ENCODE measurements at regions not wholly inside any gene's neighbourhood (a gene's known extent, or its start where the extent isn't known, plus 50 kb on each side); places are given as distances from the start of the nearest gene placed in this dataset.

- TF ChIP-seq CTCF (IDR thresholded peaks at IDR 0.05): no peak
- TF ChIP-seq POLR2A (IDR thresholded peaks at IDR 0.05): no peak
- intact Hi-C loops (cut with DNase I; ENCODE audit: low total_unique reads): no loop called here
- no peak overlapping the region for H3K4me3 ChIP-seq
- H3K27me3 ChIP-seq: no peaks in the 10 kb centered on the region
- H3K4me1 ChIP-seq: no peaks in the 10 kb centered on the region
- no peak overlapping the region for H3K27ac ChIP-seq
- H3K9me3 ChIP-seq: no peaks in the 10 kb centered on the region
- no peak for DNase-seq
- H3K36me3 ChIP-seq (ENCODE audit: low read depth, missing control alignments): no peaks in the 10 kb centered on the region
- WGBS, 2 donors: 50 to 63% methylated on average over 2 of the region's 2 CpGs
Measured at GRCh38 chr10:36515319-36515718, 610.1 kb upstream of the ANKRD30A start.

- no peaks in the 10 kb centered on the region for H3K36me3 ChIP-seq (ENCODE audit: low read depth, missing control alignments)
- no peaks in the 10 kb centered on the region for H3K9me3 ChIP-seq
- no peak for TF ChIP-seq CTCF (IDR thresholded peaks at IDR 0.05)
- no peak for TF ChIP-seq POLR2A (IDR thresholded peaks at IDR 0.05)
- WGBS, 2 donors: 85% methylated on average over 3 of the region's 3 CpGs
- no peak overlapping the region for H3K27ac ChIP-seq
- no peak overlapping the region for H3K4me3 ChIP-seq
- intact Hi-C loops (cut with DNase I; ENCODE audit: low total_unique reads): no loop called here
- no peak for DNase-seq
- no peaks in the 10 kb centered on the region for H3K4me1 ChIP-seq
- H3K27me3 ChIP-seq: no peaks in the 10 kb centered on the region
Measured at GRCh38 chr10:36507715-36508114, 617.7 kb upstream of the ANKRD30A start.

DNA sequence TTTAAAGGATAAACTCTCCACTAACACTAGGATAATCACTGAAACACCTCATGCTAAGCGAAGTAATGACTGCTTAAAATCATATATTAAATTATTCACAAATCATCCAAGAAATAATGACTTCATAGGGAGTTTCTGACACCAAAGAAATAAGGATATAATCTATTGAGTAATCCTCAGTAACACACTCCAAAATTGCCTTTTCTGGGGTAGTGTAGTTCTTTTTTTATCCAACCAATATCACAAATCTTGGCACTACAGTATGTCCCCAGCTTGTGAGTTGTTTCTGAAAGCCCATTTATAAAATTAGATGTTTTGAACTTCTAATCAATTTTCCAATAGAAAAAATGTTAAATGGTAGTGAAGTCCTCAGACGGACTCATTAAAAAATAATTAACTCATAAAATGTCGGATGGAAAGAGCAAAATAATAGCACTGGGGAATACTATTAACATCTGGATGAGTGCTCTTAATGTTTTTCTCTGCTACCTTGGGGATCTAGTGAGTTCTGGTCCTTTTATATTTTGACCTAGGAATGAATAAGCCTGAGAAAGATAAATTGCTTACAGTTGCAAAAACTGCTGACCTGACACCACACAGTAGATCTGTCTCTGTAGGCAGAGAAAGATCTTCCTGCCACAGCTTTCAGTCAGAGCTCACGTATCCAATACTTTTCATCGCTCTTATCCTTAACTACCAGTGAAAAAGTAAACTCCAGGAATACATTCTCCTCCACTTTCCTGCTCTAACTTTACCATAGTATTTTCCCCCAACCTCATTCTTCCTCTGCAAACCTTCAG is 618.5 kb upstream of the ANKRD30A start:
- Histone ChIP-seq H3K9me3 (no peaks in the 10 kb centered on the region), H3K4me3 (no peak overlapping the region), H3K4me1 (no peaks in the 10 kb centered on the region), H3K27me3 (no peaks in the 10 kb centered on the region), H3K36me3 (ENCODE audit: low read depth, missing control alignments) (no peaks in the 10 kb centered on the region), H3K27ac (no peak overlapping the region)
- WGBS, 2 donors: 77 to 79% methylated on average over 5 of the region's 5 CpGs
- intact Hi-C loops (cut with DNase I; ENCODE audit: low total_unique reads): no loop called here
- DNase-seq: no peak
- TF ChIP-seq CTCF (IDR thresholded peaks at IDR 0.05) (no peak), POLR2A (IDR thresholded peaks at IDR 0.05) (no peak)

DNA sequence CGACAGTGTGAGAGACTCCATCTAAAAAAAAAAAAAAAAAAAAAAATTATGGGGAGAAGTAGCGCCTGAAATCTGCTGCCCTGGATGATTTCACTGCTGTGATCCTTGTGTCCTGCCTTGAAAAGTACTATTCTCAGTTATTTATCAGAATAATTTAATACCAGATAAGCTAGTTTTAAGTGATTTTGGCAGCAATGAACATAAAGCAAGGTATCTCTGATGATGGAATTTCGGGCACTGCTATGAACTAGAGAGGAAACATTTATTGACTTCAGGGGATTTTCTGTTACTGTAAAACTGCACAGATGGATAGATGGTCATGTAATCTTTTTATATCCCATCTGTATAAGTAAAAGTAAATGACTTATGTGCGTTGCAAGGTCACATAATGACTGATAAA is 619.1 kb upstream of the ANKRD30A start:
- Histone ChIP-seq H3K27ac (no peak overlapping the region), H3K27me3 (no peaks in the 10 kb centered on the region), H3K4me3 (no peak overlapping the region), H3K4me1 (no peaks in the 10 kb centered on the region), H3K36me3 (ENCODE audit: low read depth, missing control alignments) (no peaks in the 10 kb centered on the region), H3K9me3 (no peaks in the 10 kb centered on the region)
- no peak for DNase-seq
- intact Hi-C loops (cut with DNase I; ENCODE audit: low total_unique reads): no loop called here
- no peak for TF ChIP-seq POLR2A (IDR thresholded peaks at IDR 0.05)
- TF ChIP-seq CTCF (IDR thresholded peaks at IDR 0.05): no peak
- 40 to 48% methylated on average over 4 of the region's 4 CpGs for WGBS, 2 donors

DNA sequence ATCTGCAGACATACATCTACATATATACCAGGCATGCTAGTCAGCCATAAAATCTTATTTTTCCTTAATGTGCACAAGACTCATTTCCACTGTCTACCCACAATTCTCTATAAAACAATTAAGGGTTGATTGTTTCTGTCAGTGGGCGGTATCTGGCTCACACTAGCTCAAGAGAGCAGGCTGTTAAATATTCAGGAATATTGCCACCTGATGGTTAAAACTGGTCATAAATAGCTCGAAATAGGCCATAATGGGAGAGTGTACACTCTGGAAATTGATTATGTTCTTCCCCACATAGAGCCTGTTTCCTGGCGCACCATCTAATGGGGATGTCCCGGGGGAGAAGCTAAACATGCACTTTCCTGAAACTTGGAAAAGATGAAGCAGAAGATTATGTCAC is 620.6 kb upstream of the ANKRD30A start:
- H3K27me3 ChIP-seq: no peaks in the 10 kb centered on the region
- H3K27ac ChIP-seq: no peak overlapping the region
- H3K4me3 ChIP-seq: no peak overlapping the region
- no peaks in the 10 kb centered on the region for H3K4me1 ChIP-seq
- no peaks in the 10 kb centered on the region for H3K36me3 ChIP-seq (ENCODE audit: low read depth, missing control alignments)
- no peak for DNase-seq
- WGBS, 2 donors: 83 to 86% methylated on average over 4 of the region's 4 CpGs
- H3K9me3 ChIP-seq: no peaks in the 10 kb centered on the region
- TF ChIP-seq POLR2A (IDR thresholded peaks at IDR 0.05) (no peak), CTCF (IDR thresholded peaks at IDR 0.05) (no peak)
- intact Hi-C loops (cut with DNase I; ENCODE audit: low total_unique reads): no loop called here
